Hepatocyte (in vitro differentiated cells): ENCODE measurements at regions not wholly inside any gene's neighbourhood (a gene's known extent, or its start where the extent isn't known, plus 50 kb on each side); places are given as distances from the start of the nearest gene placed in this dataset.

Experiments used
- DNase-seq: peaks from one replicate; pipeline ENCODE4 v3.0.0-alpha.2; 2016; ENCODE audit warnings: low spot score
- H2AFZ ChIP-seq: fragments of 200-600 bp; sonication (generic); 2 replicates; pipeline ENCODE4 v1.6.0; 2016; ENCODE audit warnings: antibody characterized with exemption, mild to moderate bottlenecking
- H3K27ac ChIP-seq: fragments of 200-600 bp; sonication (generic); 2 replicates; pipeline ENCODE4 v1.5.1; 2016; ENCODE audit warnings: mild to moderate bottlenecking
- H3K27me3 ChIP-seq: fragments of 200-600 bp; sonication (generic); 2 replicates; pipeline ENCODE4 v1.6.1; 2016
- H3K36me3 ChIP-seq: fragments of 200-600 bp; sonication (generic); replicated peaks from 2 replicates; pipeline ENCODE4 v1.5.1; 2016; ENCODE audit warnings: low read depth; ENCODE audit not compliant: insufficient read depth
- H3K4me1 ChIP-seq: fragments of 200-600 bp; sonication (generic); 2 replicates; pipeline ENCODE4 v1.5.1; 2016; ENCODE audit warnings: mild to moderate bottlenecking, moderate library complexity; ENCODE audit not compliant: insufficient read depth
- H3K4me2 ChIP-seq: fragments of 200-600 bp; sonication (generic); 2 replicates; pipeline ENCODE4 v1.6.0; 2016
- H3K4me3 ChIP-seq: fragments of 200-600 bp; sonication (generic); 2 replicates; pipeline ENCODE4 v1.5.1; 2016; ENCODE audit warnings: mild to moderate bottlenecking
- H3K79me2 ChIP-seq: fragments of 200-600 bp; sonication (generic); 2 replicates; pipeline ENCODE4 v1.6.0; 2017; ENCODE audit warnings: mild to moderate bottlenecking
- H3K9me2 ChIP-seq: fragments of 200-600 bp; sonication (generic); replicated peaks from 2 replicates; pipeline ENCODE4 v1.6.0; 2017; ENCODE audit warnings: mild to moderate bottlenecking; ENCODE audit not compliant: insufficient read depth
- H3K9me3 ChIP-seq: fragments of 200-600 bp; sonication (generic); 2 replicates; pipeline ENCODE4 v1.5.1; 2016; ENCODE audit warnings: low read depth, mild to moderate bottlenecking
- H4K20me1 ChIP-seq: fragments of 200-600 bp; sonication (generic); 2 replicates; pipeline ENCODE4 v1.6.0; 2016; ENCODE audit warnings: mild to moderate bottlenecking; ENCODE audit not compliant: insufficient read depth, poor library complexity, severe bottlenecking
- CTCF ChIP-seq: fragments of 200-600 bp; sonication (generic); IDR thresholded peaks from 2 replicates; pipeline ENCODE4 v1.5.1; 2016; ENCODE audit warnings: antibody characterized with exemption, mild to moderate bottlenecking; ENCODE audit not compliant: poor library complexity
- EZH2 ChIP-seq: fragments of 200-600 bp; sonication (generic); IDR thresholded peaks from 2 replicates; pipeline ENCODE4 v1.6.1; 2016; ENCODE audit warnings: antibody characterized with exemption, mild to moderate bottlenecking, borderline replicate concordance
- EZH2phosphoT487 ChIP-seq: fragments of 200-600 bp; sonication (generic); IDR thresholded peaks from one replicate; pipeline ENCODE4 v1.6.1; 2018; ENCODE audit warnings: antibody characterized with exemption, mild to moderate bottlenecking, low read depth, moderate library complexity; ENCODE audit not compliant: unreplicated experiment, severe bottlenecking
- WGBS: methylation state at CpG from one replicate; pipeline ENCODE4 v1.1.6; 2016; ENCODE audit warnings: low lambda C conversion rate; ENCODE audit errors: missing lambda C conversion rate; 5-methylcytosine and 5-hydroxymethylcytosine counted together

GRCh38 chr5:20469792-20470191 is 481.8 kb upstream of the CDH18 start:
- Histone ChIP-seq H3K9me3 (no peaks in the 10 kb centered on the region), H3K9me2 (no peaks in the 10 kb centered on the region), H3K27ac (no peak overlapping the region), H3K4me1 (no peaks in the 10 kb centered on the region), H3K4me2 (no peak overlapping the region), H3K36me3 (no peaks in the 10 kb centered on the region), H3K4me3 (no peak overlapping the region), H4K20me1 (no peaks in the 10 kb centered on the region), H3K27me3 (no peaks in the 10 kb centered on the region), H2AFZ (no peak overlapping the region), H3K79me2 (no peaks in the 10 kb centered on the region)
- DNase-seq: no peak
- WGBS: 66% methylated on average over 2 of the region's 2 CpGs
- TF ChIP-seq EZH2phosphoT487 (no peak), EZH2 (no peak), CTCF (no peak)

GRCh38 chr5:20469390-20469789 is 481.4 kb upstream of the CDH18 start:
- Histone ChIP-seq H2AFZ (no peak overlapping the region), H3K9me2 (no peaks in the 10 kb centered on the region), H3K4me3 (no peak overlapping the region), H3K36me3 (no peaks in the 10 kb centered on the region), H3K27ac (no peak overlapping the region), H3K4me2 (no peak overlapping the region), H3K4me1 (no peaks in the 10 kb centered on the region), H4K20me1 (no peaks in the 10 kb centered on the region), H3K79me2 (no peaks in the 10 kb centered on the region), H3K9me3 (no peaks in the 10 kb centered on the region), H3K27me3 (no peaks in the 10 kb centered on the region)
- no peak for TF ChIP-seq EZH2phosphoT487
- TF ChIP-seq CTCF: no peak
- no peak for TF ChIP-seq EZH2
- WGBS: 91% methylated on average over 3 of the region's 3 CpGs
- DNase-seq: no peak

GRCh38 chr5:20466512-20466911 is 478.5 kb upstream of the CDH18 start:
- no peaks in the 10 kb centered on the region for H3K79me2 ChIP-seq
- no peak overlapping the region for H3K4me3 ChIP-seq
- H3K9me2 ChIP-seq: no peaks in the 10 kb centered on the region
- no peak for DNase-seq
- H2AFZ ChIP-seq: no peak overlapping the region
- H3K27ac ChIP-seq: no peak overlapping the region
- WGBS: 50% methylated on average over 1 of the region's 1 CpG
- no peaks in the 10 kb centered on the region for H3K36me3 ChIP-seq
- H3K27me3 ChIP-seq: no peaks in the 10 kb centered on the region
- H3K9me3 ChIP-seq: no peaks in the 10 kb centered on the region
- H3K4me2 ChIP-seq: no peak overlapping the region
- H3K4me1 ChIP-seq: no peaks in the 10 kb centered on the region
- TF ChIP-seq EZH2phosphoT487: no peak
- TF ChIP-seq CTCF: no peak
- TF ChIP-seq EZH2: no peak
- no peaks in the 10 kb centered on the region for H4K20me1 ChIP-seq

- no peak for TF ChIP-seq EZH2
- no peak for TF ChIP-seq CTCF
- Histone ChIP-seq H3K27me3 (no peaks in the 10 kb centered on the region), H3K4me3 (no peak overlapping the region), H3K4me1 (no peaks in the 10 kb centered on the region), H3K4me2 (no peak overlapping the region), H3K27ac (no peak overlapping the region), H3K79me2 (no peaks in the 10 kb centered on the region), H3K9me3 (no peaks in the 10 kb centered on the region), H3K9me2 (no peaks in the 10 kb centered on the region), H2AFZ (no peak overlapping the region), H3K36me3 (no peaks in the 10 kb centered on the region), H4K20me1 (no peaks in the 10 kb centered on the region)
- no peak for DNase-seq
- 43% methylated on average over 4 of the region's 4 CpGs for WGBS
Observed at GRCh38 chr5:20463206-20463605, 475.2 kb upstream of the CDH18 start.
